GM19328 (cell line): ENCODE measurements at regions not wholly inside any gene's neighbourhood (a gene's known extent, or its start where the extent isn't known, plus 50 kb on each side); places are given as distances from the start of the nearest gene placed in this dataset.
"Not testable (repeated sequence)": the region's sequence is repeated elsewhere in the genome, so short reads cannot be mapped to it uniquely, and the experiment has no call there.

Experiments
- ATAC-seq: cut with Tn5 transposase; IDR thresholded peaks from one replicate; pipeline ENCODE4 v1.9.1; 2021; ENCODE audit warnings: mild to moderate bottlenecking, moderate library complexity; ENCODE audit not compliant: unreplicated experiment

DNA sequence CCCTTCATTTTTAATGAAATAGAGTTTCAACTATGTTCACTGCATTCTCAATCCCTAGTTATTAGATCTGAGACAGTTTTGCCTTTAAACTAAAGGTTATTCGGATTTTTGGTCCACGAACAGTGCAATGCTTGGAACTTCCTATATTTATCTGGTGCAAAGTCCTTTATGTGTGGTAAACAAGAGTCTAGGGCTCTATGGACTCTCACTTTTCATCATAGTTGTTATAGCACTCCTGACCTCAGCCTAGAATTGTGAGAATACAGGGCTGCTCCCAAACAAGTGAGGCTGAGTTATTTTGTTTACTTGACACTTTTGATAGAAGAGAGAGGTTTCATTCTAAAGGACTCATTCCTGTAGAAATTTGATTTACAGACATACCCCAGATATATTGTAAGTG lies 692.1 kb downstream of the TTLL7 start:
- ATAC-seq = not testable (repeated sequence)

DNA sequence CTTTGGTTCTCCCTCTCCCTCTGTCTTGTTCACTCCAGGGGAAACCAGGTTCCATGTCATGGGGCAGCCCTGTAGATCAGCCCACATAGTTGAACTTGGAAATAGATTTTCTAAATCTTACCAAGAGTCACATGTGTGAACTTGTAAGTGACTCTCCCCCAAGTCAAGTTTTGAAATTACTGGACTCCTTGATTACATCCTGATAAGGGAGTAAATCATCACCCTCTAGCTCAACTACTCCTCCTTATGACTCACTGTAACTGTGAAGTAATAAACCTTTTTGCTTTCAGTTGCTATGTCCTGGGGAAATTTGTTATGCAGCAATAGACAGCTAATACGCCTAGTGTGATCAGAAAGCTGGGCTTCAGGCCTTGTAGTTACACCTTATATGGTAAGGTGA lies 703.3 kb downstream of the TTLL7 start:
- ATAC-seq = not testable (repeated sequence)

DNA sequence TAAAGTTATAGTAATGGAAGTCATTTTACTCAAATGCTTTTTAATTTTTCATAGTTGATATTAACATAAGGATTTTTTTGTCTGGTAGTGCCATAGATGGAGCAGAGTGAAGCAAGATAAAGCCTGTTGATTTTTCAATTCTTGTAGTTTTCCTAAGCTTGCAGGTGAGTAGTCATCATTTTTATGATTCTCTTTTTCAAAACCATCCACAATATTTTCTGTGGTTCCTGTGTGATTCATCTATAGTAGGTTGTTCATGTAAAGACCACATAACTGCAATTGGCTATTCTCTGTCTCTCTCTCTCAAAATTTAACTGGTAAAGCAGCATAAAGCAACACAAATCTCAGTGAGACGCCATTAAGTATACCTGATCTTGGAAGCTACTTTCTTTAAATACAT lies 711.5 kb downstream of the TTLL7 start:
- ATAC-seq = not testable (repeated sequence)

DNA sequence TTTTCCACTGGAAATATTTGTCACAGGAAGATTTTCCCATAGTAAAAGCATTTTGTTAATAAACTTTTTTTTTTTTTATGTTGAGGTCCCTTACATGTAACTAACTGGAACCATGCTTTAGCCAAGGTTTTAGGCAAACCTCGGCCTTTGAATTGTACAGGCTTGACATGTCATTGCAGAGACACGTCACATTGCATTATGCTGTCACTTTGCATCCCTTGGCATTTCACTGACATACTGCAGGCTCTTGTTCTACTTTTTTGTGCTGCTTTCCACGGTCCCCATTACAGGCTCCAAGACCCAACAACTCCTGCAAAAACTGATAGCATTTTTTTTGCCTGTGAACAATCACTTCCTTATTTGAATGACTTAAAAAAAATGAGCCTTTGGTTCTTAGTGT lies 724.3 kb downstream of the TTLL7 start:
- ATAC-seq = not testable (repeated sequence)

DNA sequence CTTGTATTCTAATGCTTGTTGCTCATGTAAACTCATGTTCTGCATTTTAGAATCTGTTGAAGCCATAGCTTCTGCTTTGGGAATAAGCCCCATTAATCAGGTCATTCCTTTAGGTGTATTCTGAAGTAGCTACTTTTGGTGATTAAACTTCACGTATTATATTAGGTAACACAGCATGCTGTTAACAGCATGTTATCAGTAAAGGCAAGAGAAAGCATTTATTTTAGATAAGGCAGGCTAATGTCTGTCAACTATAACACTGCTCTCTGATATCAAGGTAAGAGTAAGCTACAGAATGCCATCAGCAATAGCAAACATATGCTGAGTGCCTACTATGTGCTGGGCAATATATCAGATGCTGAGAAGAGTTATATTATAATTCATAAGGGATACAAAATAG lies 726.4 kb downstream of the TTLL7 start:
- ATAC-seq = not testable (repeated sequence)

DNA sequence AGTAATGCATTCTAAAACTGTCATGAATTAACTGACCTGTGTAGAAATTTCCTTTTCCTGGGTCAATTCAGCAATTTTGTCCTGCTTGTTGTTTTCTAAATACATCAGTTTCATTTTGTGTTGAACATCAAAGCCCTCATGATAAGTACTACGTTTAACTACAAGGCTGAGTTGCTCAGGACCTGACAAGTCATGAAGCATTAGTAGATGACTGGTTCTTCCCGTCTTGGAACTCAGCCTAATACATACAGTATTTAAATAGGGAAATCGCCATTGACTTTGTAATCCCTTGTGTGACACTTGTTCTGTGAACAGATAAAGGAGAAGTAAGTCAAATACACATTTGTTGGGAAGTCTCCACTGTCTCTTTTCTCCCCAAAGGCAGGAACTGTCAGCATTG lies 727.1 kb downstream of the TTLL7 start:
- not testable (repeated sequence) for ATAC-seq

DNA sequence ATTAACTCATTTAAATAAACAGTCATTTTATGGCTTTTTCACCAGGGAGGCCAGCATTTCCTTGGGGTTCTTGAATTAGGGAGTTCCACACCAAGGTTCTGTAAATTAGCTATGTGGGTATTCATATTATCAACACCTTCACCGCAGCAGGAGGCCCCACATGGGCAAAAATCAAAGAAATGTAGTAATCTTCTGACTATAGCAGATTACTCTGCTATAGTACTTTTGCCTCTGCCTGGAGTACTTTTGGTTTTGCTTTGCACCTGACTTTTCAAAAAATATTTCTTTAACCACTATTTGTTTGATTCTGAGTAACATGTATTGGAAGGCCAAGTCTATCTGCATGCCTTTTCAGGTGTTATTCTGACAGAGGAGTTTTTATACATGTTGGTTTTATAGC lies 728.1 kb downstream of the TTLL7 start:
- ATAC-seq = not testable (repeated sequence)

DNA sequence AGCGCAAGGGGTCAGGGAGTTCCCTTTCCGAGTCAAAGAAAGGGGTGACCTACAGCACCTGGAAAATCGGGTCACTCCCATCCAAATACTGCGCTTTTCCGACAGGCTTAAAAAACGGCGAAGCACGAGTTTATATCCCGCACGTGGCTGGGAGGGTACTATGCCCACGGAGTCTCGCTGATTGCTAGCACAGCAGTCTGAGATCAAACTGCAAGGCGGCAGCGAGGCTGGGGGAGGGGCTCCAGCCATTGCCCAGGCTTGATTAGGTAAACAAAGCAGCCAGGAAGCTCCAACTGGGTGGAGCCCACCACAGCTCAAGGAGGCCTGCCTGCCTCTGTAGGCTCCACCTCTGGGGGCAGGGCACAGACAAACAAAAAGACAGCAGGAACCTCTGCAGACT lies 735.1 kb downstream of the TTLL7 start:
- not testable (repeated sequence) for ATAC-seq

DNA sequence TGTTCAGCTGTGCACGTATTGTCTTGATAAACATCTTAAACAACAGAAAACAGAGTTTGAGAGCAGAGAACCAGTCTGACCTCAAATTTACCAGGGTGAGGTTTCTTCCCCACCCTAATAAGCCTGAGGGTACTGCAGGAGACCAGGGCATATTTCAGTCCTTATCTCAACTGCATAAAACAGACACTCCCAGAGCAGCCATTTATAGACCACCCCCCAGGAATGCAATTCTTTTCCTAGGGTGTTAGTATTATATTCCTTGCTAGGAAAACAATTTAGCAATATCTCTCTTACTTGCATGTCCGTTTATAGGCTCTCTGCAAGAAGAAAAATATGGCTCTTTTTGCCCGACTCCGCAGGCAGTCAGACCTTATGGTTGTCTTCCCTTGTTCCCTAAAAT lies 747.2 kb downstream of the TTLL7 start:
- not testable (repeated sequence) for ATAC-seq

DNA sequence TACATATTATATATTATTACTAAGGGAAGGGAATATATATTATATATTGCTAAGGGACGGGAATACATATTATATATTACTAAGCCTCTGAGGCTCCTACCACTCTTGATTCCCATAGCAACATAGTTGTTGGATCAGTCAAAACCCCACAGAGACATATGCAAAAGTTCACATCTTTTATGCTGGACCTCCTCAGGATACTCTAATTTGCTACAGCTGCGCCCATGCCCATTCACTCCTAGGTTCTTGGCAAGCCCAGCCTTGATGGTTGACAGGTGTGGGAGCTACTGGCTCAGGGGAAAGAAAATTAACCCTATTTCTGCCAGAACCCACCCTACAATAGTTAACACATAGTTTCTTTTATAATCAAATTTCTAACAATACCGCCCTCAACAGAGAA lies 752.2 kb downstream of the TTLL7 start:
- not testable (repeated sequence) for ATAC-seq

DNA sequence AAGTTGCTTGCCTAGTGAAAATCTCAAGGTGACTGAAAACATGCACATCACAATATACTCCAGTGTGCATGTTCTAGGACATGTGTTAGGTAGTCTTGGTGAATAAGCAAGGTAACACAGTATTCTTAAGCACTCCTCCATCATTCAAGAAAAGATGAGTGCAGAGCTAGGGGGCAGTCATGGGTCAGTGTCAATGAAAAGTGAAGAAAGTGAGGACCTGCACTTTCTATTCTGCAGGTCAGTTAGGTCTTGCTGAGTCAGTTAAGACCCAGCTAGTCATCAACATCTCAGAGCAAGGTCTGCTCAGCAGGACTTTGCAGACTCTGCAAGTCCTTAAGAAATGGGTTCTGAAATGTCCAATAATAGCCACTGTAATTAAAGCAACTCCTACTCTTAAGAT lies 754.1 kb downstream of the TTLL7 start:
- not testable (repeated sequence) for ATAC-seq

DNA sequence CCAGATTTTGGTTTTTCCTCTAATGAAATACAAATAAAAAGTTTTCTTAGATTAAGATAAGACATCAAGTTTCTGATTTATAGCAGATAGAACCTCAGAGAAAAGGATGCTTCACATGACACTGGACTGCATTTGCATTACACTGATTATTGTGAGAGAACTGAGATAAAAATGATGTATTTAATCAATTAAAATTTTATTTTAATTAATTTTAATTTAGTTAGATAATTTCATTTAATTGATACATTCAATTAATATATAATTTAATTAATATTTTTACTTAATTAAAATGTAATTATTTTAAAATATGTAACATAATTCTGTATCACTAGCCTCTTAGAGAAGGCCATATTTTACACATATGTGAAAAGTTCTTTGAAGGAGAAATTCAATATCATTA lies 759.4 kb downstream of the TTLL7 start:
- not testable (repeated sequence) for ATAC-seq

DNA sequence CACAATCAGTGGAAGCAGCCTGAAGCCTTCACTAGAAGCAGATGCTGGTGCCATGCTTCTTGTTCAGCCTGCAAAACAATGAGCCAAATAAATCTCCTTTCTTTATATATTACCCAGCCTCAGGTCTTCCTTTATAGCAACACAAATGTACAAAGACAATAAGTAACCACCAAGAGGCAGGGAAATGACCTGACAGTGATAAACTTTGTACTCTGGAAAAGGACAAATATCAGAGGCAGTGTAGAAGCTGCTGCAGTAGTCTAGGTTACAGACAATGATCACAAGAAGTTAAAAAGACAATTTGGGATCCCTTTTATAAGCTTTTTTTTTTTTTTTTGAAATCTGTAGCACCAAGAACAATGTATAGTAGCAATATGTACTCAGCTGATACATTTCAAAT lies 760.3 kb downstream of the TTLL7 start:
- ATAC-seq = not testable (repeated sequence)

DNA sequence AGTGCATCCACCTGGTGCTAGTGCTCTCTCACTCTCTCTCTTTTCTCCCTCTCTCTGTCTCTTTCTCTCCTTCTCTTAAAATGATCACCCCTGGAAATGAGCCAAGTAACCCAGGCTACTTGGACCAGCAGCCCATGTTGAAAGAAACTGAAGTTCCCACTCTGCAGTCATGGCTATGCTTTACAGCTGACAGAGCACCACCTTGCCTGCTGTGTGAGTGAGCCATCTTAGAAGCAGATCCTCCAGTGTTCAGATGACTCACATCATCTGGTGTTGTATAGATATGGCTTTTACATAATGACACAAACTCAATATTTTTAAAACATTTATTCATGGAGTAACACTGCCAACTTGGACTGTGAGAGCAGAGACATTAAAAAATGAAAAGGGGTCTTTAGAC lies 779.1 kb downstream of the TTLL7 start:
- not testable (repeated sequence) for ATAC-seq

DNA sequence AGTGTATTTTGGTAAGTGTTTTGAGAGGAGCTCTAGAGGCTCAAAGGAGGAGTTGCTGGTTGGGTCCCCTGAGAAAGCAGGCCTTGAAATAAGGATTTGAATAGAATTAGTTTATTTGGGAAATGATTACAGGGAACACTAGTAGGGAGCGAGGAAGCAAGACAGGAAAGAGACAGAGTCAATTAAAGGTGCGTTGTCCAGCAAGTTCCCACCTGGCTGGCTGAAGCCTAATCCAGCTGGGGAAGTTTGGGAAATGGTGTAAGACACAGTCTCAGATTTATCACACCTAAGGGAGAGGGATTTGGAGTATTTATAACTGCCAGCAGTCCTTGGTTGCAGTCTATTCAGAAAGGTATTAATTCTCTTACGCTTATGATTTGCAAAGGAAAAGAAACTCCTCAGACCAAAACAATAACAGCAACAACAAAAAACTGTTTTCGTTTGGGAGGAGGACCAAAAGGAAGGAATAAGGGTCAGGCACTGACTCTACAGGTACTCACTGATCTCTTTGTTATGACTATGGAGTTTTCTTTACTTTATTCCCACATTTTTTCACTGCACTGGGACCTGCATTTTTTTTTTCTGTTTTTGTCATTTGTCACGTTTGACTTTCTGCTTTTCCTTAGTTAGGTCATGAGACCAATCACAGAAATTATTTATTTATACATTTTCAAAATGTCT lies 780.8 kb downstream of the TTLL7 start:
- ATAC-seq = not testable (repeated sequence)

DNA sequence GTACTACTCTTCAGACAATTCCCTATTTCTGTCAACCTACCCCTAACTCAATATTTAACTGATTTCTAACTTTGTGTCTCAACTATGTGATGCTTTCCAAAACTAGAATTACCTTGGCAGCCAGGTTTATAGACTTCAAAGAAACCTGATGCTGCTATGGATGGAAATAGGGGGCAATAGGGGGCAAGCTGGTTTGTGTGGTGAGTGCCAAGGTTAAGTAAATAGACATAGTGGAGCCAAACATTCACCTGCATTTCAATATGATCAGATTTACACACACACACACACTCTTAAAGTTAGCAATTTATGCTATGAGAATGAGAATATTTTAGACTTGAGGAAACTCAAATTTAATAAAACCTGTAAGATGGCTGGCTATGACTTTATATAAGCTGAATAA lies 784.6 kb downstream of the TTLL7 start:
- ATAC-seq = not testable (repeated sequence)

DNA sequence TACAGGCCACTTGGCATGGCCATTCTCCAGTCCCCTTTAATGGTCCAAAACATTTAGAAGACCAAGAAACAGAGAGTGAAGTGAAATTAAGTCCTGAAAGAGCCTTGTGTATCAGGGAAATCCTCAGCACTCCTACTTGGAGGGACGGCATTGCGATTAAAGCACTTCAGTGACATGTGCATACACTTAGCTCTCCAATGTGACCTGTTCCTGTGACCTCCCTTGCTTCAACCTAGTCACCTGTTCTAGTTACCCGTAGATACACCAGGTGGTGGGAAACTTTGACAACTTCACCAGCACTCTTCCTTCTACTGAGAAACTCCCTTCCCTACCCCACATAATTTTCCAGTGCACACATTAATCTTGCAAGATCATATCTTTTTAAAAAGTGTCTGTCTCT lies 785.3 kb downstream of the TTLL7 start:
- not testable (repeated sequence) for ATAC-seq

DNA sequence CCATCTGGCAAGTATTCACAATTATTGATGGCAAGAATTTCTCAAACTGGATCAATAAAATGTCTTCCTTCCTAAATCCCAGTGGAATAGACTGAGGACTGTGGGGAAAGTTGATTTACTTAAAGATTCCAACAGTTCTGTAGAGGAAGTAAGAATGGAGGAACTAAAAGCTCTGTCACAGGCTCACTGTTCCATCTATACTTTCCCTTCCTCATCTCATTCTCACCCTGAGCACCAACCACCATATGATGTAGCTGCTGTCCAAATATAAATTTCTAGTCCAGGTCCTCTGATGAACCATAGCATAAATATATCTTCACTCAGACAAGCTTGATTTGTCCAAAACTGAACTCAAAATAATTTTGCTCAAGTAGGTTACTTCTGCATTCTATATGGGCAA lies 786.9 kb downstream of the TTLL7 start:
- ATAC-seq = not testable (repeated sequence)

DNA sequence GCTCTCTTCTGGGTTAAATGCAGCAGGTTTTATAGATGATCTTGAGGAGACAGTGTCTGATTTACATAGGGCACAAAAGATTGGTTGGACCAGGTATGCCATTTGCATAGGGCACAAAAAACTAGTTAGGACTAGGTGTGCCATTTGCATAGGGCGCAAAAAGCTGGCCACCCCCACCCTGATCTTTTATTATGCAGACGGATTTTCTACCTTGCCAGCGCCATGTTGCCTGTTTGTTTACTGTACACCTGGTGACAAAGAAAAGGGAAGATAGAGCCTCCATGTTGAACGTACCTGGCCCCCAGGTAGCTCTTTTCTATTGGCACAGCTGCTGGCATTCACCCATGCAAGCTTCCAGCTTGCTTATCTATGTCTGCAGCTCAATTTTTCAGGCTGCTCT lies 790.4 kb downstream of the TTLL7 start:
- ATAC-seq = not testable (repeated sequence)

DNA sequence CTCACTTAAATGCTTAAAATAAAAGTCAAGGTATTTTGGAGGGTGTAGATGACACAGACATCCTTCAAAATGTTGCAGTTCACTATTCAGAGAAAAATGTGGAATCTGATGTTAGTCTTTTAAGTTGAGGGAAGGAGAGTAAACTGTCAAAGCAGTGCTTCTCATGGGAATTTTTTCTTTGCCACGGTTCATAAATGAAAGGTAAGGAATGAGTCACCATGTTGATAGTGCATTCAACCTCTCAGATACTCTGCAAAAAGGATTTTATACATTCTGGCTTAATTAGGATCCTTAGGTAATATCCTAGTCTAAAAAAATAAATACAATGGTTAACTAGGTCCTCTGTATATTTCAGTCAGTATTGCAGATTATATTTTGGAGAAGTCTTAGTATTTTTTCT lies 804.3 kb downstream of the TTLL7 start:
- ATAC-seq = not testable (repeated sequence)

DNA sequence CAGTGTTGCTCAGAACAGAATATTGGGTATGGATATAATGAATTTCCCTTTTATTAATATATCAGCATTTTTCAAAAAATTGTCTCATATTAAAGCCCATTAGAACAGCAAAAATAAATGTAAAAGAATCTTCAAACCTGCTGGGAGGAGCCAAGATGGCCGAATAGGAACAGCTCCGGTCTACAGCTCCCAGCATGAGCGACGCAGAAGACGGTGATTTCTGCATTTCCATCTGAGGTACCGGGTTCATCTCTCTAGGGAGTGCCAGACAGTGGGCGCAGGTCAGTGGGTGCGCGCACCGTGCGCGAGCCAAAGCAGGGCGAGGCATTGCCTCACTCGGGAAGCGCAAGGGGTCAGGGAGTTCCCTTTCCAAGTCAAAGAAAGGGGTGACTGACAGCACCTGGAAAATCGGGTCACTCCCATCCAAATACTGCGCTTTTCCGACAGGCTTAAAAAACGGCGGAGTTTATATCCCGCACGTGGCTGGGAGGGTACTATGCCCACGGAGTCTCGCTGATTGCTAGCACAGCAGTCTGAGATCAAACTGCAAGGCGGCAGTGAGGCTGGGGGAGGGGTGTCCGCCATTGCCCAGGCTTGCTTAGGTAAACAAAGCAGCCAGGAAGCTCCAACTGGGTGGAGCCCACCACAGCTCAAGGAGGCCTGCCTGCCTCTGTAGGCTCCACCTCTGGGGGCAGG lies 816.8 kb downstream of the TTLL7 start:
- not testable (repeated sequence) for ATAC-seq

DNA sequence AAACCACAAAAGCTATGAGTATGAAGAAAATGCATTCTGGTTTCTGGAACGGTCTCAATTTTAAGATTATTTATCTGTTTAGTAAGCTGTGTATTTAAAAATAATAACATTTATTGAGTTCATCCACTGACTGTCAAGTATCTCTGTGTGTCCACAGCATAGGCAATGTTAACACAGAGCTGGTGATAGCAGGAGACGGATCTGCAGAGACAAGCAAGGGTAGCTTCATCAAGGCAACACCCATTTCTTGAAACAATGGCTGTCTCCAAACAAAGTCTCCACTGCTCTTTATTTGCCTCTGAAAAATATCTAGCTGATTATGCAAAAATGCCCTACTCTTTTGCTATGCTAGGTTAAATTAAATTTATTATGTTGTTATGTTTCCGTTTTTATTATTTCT lies 818.3 kb downstream of the TTLL7 start:
- ATAC-seq = not testable (repeated sequence)
